ENCODE measurements at regions not wholly inside any gene's neighbourhood (a gene's known extent, or its start where the extent isn't known, plus 50 kb on each side); places are given as distances from the start of the nearest gene placed in this dataset.

DNA sequence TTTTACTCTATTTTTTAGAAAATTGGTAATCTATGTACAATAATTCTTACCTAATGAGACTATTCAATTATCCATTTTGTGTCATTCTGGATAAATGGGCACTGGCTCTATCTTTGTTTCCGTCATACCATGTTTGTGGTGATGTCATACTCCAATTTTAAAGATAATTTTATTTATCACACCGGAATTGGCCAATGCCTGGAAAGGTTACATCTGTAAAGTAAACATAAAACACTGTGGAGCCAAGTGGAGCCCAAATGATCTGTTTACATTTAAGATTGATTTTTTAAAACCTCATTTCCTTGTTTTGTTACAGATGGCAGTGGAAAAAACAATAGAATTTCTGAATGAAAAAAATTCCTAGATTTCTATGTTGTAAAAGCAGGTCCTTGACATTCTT is 120.2 kb upstream of the GPRIN3 start:
- no peak for DNase-seq (ENCODE audit: low read depth)

DNA sequence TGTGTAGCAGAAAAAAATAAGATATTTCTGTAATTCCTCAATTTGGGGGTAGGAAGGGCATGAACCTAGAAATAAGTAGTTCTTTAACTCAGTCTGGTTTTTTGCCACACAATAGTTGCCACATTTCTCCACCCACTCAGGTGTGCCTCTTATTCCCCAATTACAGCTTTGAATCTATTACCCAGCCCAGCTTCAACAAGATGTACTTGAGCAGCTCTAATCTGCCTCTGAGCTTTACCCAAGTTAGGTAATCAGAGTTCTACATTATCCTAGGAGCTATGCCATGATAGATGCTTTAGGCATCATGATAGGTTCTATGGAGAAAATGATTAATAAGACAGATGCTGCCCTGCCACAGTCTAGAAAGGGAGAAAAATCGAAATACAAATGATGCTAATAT is 117.4 kb upstream of the GPRIN3 start:
- no peak for DNase-seq (ENCODE audit: low read depth)

DNA sequence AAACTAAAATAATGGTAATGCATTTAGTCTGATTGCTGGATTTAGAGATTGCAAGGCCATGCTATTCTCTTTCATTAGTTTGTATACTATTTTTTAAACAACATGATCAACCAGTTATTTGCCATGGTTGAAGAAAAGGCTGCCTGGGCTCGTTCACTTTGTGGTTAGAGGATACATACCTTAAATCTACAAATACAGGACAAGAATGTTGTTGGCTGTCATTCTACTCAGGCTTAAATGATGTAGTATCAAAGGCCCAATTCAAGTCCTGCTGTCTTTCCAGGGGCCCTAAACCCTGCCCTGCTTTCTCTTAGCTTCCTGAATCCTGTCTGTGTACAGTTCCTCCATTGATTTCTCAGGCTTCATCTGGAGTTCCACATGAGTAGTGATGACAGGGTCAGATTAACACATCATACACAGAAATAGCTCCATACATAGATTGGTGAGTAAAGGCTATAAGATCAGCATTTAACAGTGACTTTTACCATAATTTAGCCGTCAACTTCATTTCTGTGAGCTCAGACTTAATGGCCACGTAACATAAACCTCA is 114.9 kb upstream of the GPRIN3 start:
- no peak for DNase-seq (ENCODE audit: low read depth)

DNA sequence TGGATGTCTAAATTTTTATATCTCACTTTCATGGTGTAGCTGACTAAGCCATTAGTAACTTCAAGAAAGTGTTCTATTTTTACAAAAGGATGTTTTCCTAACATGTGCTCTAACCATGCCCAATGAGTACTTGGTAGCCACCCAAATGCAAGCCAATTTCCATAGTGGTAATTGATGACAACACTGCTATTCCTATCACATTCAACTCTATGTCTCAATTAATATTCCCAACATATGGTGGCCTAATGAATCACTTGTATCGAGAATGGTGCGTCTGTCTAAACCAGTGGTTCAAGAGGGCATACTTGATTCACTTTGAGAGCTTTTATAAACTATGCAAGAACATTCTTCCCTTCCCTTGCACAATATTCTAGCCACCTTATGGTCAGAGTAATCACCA is 112.9 kb upstream of the GPRIN3 start:
- no peak for DNase-seq (ENCODE audit: low read depth)

DNA sequence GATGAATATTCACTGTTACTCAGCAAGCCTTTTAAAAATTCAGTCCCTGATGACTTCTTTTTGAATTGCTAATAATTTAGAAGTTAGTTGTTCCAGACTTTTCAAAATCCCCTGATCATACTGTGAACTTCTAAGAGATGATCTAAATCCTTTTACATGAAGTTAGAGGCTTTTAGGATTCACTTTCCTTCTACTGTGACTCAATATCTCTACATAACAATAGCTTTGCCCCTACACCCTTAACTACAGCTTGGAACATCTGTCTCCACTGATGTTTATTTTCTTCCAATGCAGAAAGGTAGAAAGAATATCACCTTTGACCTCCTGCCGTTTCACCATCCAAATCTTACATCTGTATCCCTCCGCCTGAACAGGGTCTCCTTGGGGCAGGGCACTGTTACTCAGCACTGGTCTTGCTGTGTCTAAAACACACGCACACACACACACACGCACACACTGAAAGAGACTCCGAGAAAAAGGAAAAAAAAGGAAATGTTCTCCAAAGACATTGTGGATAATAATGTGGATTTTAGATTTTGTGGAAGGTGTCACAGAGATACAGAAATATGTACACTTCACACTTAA is 111.6 kb upstream of the GPRIN3 start:
- no peak for DNase-seq (ENCODE audit: low read depth)

DNA sequence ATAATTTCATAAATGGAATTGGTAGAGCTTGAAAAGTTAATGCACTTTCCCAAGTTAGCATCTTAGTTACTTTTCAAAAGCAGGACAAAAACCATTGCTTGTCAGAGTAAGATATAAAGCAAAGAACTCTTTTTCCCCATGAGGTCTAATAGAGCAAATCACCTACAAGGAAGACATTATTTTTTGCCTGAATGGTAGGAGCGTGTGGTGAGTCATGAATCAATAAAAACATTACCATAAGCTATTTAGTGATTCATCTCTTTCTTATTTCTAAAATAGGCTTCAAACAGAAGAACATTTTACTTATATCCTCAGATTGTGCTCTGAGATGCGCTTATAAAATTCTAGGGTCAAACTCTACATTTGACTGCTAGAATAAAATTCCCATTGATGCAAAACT is 109.4 kb upstream of the GPRIN3 start:
- DNase-seq (ENCODE audit: low read depth), result no peak

DNA sequence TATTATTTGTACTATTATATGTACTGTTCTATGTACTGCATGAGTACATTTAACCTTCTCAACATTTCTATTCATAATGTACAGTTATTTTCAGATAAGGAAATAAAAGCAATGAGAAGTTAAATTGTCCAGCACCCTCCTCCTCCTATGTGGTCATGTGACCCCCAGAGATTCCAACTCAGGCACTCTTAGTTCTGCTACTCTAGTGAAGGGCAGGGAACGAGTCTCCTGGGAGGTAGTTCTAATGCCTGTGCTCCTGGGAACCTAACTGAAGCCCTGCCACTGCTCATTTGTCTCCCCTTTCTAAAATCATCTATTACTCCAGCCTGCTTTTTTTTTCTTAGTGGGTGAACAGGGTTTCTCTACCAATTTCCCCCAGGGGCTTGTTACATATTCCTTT is 105.9 kb upstream of the GPRIN3 start:
- no peak for DNase-seq (ENCODE audit: low read depth)

DNA sequence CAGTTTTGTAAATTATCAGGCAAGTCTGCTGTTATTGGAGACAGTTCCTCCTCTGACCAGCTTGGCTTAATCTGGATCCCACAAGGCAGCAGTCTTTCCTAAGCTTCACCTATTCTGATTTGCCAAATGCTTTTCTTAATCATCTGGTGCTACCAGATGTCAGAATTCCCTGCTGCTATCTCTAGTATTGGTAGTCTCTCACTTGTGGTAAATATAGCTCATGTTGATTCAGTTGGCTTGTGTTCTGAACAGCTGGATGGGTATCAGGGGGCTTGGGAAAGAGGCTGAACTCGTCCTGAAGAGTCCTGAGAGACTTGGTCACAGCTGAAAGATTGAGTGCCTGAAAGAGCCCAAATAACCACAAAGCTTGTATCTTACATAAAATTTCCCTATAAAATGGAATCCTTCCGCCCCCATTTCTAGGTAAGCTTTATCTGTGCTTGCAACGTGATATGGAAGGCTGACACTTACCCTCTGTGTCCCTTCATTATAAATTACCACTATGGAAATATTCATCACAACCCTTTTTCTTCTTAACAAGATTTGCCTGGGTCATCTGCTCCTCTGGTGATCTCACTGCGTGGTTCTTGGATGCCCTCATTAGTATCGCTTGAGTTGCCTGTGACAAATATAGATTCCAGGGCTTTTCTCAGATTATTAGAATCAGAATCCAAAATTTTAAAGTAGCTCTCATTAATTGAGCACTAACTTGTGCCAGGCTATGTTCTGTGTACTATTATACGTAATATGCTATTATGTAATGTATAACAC is 104.1 kb upstream of the GPRIN3 start:
- DNase-seq (ENCODE audit: low read depth), result no peak

DNA sequence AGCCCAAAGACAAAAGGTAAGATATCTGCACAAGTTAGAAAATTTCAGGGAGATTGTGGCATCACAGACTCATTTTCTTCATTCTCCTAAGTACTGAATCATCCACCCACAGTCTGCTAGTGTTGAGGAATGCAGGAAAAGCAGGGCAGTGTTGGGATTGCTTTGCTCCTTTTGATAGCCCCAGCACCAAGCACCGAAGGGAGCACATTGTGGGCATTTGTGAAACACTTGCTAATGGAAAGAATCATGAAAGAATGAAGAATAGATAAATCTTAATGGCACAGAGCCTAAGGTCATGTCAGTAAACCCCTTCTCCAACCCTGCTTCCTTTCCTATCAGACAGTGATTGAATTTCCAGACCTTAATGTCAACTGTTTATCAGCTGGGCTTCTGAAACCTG is 103.1 kb upstream of the GPRIN3 start:
- DNase-seq (ENCODE audit: low read depth), result peak; percentile 20

DNA sequence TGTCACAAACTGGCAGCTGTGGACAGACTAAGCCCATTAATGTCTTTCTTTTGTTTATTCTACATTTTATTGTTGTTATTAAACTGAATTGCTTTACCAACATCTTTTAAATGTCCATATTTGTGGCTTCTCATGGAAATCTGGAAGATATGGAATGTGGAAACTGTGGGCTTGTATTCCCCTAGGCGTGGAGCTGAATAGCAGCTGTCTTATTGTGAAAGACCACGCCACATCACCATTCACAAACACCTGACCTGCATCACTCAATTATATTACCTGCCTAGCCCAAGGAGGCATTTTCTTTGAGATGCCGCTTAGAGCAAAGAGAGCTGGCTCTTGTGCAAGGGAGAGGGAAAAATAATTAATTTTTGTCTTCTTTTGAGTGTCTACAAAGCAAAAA is 96.9 kb upstream of the GPRIN3 start:
- no peak for DNase-seq (ENCODE audit: low read depth)

DNA sequence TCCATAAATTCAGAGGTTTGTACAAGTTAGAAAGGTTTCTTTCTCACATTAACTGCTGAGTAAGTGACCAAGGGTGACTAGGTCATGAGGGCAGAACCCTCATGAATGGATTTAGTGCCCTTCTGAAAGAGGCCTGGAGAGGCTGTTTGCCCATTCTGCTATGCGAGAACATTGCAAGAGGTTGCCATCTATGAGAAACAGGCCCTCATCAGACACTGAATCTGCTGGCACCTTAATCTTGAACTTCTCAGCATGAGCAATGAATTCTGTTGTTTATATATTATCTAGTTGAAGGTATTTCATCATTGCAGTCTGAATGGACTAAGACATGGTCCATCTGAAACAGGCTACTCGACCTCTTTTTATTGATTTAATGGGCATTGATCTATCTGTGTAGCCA is 96.2 kb upstream of the GPRIN3 start:
- no peak for DNase-seq (ENCODE audit: low read depth)

DNA sequence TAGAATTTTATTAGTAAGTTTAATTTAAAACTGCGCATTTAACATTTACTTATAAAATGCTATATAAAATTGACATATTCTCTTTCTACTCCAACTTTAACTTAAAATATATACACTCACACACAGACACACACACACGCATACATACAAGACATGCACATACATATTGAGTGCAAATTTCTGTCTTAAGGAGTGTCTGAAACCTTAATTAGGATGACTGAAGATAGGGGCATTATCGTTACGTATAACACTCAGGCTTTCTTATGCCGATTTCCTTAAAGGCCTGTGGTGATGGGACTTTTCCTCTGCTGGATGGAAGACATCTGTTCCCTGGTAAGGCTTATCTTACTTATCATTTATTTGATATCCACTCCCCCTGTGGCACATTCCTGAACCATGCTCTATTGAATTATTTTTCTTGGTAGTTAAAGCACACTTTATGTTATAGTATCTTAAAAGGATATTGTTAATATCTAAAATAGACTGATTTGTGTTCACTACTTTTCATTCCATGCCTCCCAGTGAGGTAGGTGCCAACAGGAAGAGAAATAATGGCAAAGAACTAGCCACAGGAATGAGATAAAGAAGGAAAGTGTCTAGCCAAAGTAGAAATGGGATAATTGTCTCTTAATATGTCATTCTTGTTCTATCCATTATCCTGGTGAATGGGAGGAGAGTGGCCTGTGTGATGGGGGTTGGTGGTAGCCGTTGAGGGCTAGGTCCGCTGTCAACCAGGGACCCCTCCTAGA is 92.9 kb upstream of the GPRIN3 start:
- peak; percentile 1 for DNase-seq (ENCODE audit: low read depth)

DNA sequence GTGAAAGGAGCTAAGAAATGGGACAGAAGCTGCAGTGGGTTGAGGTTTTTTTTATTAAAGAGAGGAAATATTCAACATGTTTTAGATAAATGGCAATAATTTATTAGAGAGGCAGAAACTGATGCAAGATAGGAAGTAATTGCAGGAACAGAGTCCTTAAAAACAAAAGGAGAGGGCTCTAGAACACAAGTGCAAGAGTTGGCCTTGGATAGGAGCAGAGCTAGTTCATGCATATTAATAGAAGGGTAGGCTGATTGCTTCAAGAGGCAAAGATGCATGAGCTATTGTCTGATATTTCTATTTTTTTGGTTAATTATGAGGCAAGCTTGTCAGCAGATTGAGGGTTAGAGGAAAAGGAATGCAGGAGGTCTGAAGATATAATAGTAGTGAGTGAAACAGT is 91.0 kb upstream of the GPRIN3 start:
- no peak for DNase-seq (ENCODE audit: low read depth)

DNA sequence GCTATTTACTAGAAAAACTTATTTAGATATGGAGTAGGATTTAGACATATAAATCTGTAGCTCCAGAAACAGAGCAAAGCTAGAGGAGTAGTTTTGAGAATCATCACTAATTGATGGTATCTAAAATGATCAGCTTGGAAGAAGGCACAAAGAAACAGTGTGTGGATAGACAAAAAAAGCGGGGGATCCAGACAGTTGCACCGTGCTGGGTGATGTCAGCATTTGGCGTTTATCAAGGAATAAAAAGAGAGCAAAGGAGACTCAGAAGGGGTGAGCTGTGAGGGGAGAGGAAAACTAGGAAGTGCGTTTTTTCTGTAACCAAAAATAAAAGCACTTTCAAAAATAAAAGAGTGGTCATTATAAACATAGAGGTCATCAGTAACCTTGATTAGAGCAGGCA is 90.5 kb upstream of the GPRIN3 start:
- DNase-seq (ENCODE audit: low read depth), result no peak

DNA sequence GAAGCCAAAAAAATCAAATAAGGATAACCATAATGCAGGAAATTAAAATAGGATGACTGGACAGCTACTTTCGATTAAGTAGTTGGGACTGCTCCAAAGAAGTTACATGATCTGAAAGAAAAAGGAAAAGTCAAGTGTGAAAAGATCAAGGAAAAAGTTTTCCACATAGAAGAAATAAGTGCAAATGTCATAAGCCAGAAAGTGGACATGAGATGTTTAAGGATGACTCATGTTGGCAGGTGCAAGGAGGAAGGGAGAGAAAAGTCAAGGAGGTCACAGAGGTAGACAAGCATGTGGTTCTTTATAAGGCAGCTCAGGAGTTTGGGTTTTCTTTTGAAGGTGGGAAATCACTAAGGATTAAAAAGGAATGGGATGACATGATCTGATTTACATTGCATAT is 89.8 kb upstream of the GPRIN3 start:
- no peak for DNase-seq (ENCODE audit: low read depth)

DNA sequence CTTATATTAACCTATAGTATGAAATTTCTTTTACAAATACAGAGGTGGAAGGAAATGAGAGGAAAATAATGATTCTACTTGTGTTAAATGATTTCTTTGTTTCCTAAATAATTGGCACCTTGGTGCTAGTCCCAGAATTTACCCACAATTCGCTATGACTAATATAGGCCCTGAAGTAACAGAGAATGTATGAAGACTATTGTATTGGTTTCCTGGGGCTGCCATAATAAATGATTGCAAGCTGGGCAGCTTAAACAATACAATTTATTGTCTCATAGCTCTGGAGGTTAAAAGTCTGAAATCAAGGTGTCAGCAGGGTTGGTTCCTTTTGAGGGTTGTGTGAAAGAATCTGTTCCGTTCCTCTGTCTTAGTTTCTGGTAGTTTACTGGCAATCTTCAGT is 74.8 kb upstream of the GPRIN3 start:
- no peak for DNase-seq (ENCODE audit: low read depth)

DNA sequence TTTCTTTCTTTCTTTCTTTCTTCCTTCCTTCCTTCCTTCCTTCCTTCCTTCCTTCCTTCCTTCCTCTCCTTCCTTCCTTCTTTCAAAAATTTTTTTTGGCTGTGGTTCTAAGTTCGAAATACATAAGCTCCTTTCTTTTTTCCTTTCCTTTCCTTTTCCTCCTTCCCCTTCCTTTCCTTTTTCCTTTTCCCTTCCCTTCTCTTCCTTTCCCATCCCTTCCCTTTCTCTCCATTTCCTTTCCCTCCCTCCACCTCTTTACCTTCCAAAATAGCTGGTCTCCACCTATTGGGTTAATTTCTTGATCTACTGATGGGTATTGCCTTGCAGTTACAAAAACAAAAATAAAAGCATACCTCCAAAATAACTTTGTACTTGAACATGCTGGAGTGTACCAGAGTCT is 73.4 kb upstream of the GPRIN3 start:
- DNase-seq (ENCODE audit: low read depth), result no peak

DNA sequence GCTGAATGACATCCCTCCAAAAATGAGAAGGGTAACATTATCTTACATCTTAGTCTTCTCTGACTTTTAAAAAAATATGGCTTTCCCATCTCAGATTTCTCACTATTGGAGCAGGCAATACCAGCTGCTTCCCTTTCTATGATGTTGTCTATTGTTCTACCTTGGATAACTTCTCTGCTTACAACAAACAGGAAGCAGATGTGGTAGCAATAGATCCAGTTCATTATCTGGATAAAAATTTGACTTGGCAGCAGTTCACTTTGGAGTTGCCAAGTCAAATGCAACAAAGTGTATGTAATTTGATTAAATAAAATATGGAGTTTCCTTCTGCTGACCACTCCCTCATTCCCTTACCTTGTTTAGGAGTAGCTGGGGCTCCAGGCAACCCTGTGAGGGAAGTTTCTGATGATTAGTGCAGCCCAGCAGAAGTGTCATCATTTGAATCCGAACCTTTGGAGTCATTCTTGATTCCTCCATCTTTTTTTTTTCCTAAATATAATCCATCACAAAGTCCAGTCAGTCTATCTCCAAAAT is 72.0 kb upstream of the GPRIN3 start:
- DNase-seq (ENCODE audit: low read depth), result no peak

DNA sequence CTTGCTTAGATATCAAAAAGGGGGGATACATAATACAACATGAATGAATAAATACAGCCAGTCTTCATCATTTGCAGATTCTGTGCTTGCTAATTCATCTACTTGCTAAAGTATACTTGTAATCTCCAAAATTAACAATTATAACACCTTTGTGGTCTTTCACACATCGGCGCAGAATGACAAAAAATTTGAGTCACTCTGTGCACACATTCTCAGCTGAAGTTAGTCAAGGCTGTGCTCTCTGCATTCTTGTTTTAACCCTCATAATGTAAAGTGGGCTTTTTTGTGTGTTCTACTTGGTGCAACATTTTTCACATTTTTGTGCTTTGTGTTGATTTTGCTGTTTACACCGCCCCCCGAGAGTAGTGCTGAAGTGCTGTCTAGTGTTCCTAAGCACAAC is 65.8 kb upstream of the GPRIN3 start:
- no peak for DNase-seq (ENCODE audit: low read depth)

DNA sequence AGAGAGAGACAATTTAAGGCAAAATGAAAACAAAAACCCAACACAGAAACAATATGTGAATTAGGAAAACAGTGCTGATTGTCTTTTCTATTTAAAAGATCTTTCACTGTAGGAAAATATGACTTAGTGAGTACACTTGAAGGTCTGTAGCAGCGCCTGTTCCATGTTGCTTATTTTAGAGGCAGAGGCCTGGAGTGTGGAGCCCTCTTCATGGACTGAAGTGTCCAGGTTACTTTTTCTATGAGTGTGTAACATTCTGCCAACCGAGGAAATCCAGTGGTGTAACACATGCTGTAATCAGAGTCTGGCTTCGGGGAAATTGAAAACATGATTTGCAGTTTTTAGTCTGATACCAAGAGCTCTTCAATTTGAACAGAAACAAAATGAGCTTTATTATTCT is 64.0 kb upstream of the GPRIN3 start:
- DNase-seq (ENCODE audit: low read depth), result no peak

DNA sequence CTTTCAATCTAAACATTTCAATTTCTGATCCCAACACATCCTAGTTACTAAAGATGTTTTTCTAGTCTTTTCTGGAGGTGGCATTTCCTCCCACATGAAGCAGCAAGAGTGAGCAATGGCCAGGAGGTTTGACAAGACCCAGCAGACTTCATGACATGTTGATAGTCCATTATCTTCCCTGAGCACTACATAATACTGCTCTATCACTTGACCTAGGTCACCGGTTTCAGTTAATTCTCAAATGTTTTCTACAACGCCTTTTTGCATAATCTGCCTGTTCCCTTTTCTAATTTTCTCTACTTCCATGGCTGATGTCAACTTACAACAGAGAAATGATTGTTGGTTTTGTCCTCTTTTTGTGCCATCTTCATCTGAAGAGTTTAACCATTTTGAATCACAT is 62.0 kb upstream of the GPRIN3 start:
- DNase-seq (ENCODE audit: low read depth), result no peak

DNA sequence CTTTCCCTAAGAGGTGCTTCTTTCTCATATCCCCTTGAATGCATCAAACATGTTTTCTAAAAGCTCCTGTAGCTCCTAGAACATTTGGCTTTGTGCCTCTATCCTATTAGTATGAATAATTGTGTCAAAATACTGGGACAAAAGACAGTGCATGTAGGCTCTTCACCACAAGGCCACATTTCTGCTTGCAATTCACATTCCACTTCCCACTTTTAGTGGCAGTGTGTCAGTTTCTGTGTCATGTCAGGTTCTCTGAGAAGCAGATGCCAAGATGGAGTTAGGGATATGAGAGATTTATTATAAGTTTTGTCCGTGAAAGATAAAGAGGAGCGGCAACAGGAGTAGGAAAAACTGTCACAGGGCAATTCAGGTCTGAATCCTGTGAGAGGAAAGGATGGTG is 61.3 kb upstream of the GPRIN3 start:
- DNase-seq (ENCODE audit: low read depth), result no peak

DNA sequence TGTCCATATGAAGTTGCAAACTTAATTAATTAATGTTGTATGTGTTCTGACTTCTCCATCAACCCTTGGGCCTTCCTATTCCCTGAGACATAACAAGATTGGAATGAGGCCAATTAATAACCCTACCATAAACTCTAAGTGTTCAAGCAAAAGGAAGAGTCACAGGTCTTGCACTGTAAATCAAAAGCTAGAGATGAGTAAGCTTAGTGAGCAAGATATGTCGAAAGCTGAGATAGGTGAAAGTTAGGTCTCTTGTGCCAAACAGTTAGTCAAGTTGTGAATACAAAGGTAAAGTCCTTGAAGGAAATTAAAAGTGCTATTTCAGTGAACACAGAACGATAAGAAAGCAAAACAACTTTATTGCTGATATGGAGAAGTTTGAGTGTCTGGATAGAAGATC is 58.2 kb upstream of the GPRIN3 start:
- no peak for DNase-seq (ENCODE audit: low read depth)
